NCI-H345 (cell line): ENCODE measurements at regions not wholly inside any gene's neighbourhood (a gene's known extent, or its start where the extent isn't known, plus 50 kb on each side); places are given as distances from the start of the nearest gene placed in this dataset.
"Not testable (repeated sequence)": the region's sequence is repeated elsewhere in the genome, so short reads cannot be mapped to it uniquely, and the experiment has no call there.

ENCODE experiments used
- DNase-seq: peaks from one replicate; lab custom pipeline; 2025; lab: John Stamatoyannopoulos, UW

- DNase-seq: peak; percentile 43
Measured at GRCh38 chr12:82627799-82628198, 58.9 kb upstream of the TMTC2 start.

GRCh38 chr12:82634495-82635258 is 52.0 kb upstream of the TMTC2 start:
- not testable (repeated sequence) for DNase-seq

- no peak for DNase-seq
Measured at GRCh38 chr12:82635263-82635662, 51.4 kb upstream of the TMTC2 start.
